ENCODE measurements at regions not wholly inside any gene's neighbourhood (a gene's known extent, or its start where the extent isn't known, plus 50 kb on each side); places are given as distances from the start of the nearest gene placed in this dataset.

DNA sequence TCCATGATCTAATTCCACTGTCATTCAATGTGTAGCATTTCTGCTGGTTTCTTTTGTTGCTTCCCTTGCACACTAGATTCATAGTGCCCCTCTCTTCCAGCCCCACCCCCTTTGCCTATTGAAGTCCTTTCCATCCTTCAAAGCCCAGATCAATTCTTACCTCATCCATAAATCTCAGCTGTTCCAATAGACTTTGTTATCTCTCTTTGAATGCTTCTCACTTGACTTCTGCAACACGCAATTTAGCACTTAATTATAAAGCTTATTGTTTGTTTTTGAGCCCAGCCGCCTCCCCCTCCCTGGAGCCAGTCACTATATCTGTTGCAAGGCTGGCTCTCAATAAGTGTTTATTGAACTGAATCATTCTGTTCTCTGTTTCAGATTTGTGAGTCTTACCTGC lies 174.6 kb upstream of the TBL1XR1 start (continued):
- TF ChIP-seq TCF12 (IDR thresholded peaks at IDR 0.05; ENCODE audit: low read depth, low read length) (no peak), CHD2 (IDR thresholded peaks at IDR 0.05; ENCODE audit: low read length) (no peak), SIX5 (IDR thresholded peaks at IDR 0.05; ENCODE audit: low read depth, low read length) (no peak)
